HL-60/S4 (cell line): ENCODE measurements at regions not wholly inside any gene's neighbourhood (a gene's known extent, or its start where the extent isn't known, plus 50 kb on each side); places are given as distances from the start of the nearest gene placed in this dataset.

Source experiments
- in situ Hi-C: fragments of 300-500 bp; cut with MboI; formaldehyde crosslinking; loops from 2 replicates; pipeline ENCODE4 v1.14.3; 2022; ENCODE audit warnings: low sequenced_read_pairs

- in situ Hi-C loops = no loop called here
Observed at GRCh38 chr9:14031810-14032209, 282.1 kb downstream of the NFIB start.

GRCh38 chr9:14031060-14031414, 282.9 kb downstream of the NFIB start:
- in situ Hi-C loops = no loop called here

GRCh38 chr9:14030375-14031059, 283.4 kb downstream of the NFIB start:
- in situ Hi-C loops = no loop called here

DNA sequence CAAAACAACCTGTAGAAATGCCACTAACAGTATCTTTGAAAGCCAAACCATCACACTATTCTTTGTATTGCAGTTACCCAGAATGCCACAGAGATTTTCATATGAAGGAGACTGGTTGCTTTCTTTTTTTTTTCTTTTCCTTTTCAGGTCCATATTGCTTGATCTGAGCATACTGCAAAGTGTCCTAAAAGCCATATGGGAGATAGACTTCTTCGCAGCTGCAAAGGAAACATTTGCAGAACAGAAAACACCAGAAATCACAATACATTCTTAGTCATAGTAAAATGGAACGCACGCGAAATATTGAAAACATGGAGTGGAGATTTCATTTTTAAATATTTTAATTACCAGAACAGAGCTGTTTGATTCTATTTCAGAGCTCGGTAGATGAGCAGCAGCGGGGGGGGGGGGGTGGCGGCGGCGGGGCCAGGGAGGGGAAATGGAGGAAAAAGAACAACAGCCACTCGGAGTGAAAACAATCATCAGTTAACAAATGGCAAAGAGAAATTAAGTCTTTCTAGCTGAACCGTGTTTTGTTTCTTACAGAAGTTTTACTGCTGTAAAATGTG, 284.1 kb downstream of the NFIB start:
- in situ Hi-C loops = no loop called here

DNA sequence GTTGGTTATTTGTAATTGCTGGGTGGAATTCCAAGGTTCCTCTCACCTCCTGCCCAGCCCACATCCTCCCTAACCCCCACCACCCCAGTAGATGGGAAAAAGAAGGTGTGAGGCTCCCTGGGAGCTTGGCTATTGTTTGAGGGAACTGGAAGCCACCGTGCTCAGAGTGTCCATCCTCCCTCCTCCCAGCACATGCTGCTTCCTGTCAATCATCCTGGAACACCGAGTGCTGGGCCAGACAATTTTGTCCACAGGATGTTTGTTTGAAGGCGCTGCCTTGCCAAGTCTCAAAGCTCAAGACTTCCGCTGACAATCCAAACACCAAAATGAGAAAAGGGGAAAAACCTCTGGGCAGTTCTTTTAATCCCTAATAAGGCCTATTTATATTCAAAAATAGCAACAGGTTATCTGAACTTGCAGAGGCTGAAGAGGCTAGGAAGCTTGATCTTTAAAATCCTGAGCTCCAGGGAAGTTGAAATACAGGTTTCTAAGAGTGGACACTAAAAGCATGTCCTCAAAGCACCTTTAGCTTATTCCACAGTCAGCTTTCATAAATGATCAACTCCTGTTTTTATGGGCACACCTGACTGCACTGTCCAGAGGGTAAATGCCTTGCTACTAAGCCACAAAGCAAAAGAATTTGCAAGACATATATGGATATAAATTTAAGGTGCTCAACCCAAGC, 286.7 kb downstream of the NFIB start:
- in situ Hi-C loops = no loop called here

DNA sequence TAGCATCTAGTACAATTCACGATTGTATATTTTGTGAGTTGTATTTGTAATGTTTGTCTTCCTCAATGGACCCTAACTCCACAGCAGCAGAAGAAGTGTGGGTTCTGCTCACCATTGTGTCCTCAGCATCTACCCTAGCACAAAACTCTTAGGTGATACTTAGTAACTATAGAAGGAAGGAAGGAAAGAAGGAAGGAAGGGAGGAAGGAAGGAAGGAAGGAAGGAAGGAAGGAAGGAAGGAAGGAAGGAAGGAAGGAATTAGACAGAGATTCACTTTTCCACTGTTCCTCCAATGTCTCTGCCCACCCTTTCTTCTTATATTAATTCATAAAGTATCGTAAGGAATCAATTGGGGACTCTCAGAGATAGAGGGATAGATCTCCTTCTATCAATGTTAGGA, 288.2 kb downstream of the NFIB start:
- in situ Hi-C loops = no loop called here

GRCh38 chr9:14023285-14023684, 290.7 kb downstream of the NFIB start:
- in situ Hi-C loops = no loop called here

- in situ Hi-C loops = no loop called here
Observed at GRCh38 chr9:14021871-14022525, 291.9 kb downstream of the NFIB start.

DNA sequence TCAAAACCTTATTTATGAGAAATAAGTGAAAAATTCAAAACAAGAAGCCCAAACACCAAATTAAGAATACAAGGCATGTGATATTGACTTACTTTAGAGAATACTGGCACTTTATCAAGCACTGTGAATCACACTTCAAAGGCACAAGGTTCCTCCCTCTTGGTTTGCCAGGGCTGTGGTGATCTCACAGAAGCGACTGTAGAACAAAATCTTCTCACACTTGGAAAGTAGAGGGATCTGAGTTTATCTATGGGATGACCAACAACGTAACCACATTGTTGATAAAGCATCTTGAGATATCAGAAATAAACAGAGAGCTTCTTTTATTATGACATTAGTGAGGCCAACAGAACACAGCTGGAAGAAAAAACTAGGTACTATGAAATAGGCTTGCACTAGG, 295.9 kb downstream of the NFIB start:
- in situ Hi-C loops = no loop called here

DNA sequence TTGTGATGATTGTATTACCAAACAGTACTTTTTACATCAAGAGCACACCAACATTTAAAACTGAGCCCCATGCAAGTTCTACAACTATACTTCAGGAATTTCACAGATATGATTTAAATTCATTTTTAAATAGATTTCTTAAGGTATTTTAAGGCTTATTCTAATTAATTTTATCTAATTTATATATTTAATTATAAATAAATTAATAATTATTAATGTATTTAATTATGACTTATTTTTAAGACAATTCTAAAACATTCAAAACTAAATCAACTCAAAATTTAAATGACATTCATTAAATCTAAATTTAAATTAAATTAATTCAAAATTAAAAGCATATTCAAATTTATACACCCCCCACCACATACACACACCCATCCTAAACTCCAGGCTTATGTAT, 299.2 kb downstream of the NFIB start:
- in situ Hi-C loops = no loop called here

- in situ Hi-C loops = no loop called here
Observed at GRCh38 chr9:14014218-14014617, 299.7 kb downstream of the NFIB start.

DNA sequence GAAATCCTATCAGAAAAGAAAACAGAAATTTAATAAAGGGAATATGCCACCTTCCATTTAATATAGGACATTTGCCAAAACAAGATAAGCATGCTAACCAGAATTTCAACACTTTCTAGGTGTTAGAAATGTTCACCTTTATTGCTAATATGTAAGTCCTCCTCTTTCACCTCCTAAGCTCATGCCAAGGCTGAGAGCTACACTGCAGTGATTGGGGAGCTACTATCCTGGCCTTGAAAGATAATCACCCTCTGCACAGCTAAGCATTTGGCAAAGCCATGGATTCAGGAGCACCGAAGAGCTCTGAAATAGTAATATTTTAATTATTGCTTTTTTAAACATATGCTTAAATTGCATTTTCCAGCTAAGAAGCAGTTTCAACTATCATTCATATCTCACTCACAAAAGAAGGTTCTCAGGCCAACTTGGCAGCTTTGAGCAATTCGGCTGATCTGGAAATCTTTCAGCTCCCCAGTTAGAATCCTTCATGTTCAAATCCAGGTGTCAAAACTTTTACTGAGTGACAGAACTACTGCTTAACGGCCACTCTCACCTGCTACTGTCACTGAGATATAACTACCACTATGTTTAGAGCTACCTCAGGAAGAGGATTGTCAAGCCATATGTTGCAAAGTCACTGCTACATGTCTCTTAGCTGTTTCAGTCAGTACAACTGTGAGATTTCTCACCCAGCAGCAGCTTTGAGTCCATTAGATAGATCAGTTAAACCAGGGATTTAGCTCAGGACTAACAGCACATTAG, 302.0 kb downstream of the NFIB start:
- in situ Hi-C loops = no loop called here

DNA sequence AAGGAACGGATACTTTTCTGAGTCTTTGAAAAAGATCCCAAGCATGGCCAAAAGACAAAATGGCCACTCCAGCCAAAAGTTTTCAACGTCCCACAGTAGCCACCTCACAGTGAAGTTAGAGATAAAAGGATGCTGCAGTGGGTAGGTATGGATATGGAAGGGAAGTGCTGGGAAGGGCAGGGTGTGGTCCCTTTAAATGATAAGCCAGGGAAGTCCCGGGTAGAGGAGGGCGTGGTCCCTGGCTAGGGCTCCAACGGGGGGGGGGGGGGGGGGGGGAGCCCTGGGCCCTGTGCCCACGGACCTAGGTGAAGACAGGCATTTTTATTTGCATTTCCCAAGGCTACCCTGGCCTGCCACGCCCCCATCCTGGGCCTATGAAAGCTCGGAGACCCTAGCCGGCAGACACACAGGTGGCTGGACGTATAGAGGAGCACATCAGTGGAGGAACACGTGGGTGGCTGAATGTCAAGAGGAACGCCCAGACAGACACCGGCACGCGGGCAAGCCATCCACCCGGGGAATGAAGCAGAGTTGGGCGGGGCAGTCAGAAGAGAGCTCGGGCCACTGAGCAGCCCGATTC, 306.7 kb downstream of the NFIB start:
- in situ Hi-C loops = no loop called here

DNA sequence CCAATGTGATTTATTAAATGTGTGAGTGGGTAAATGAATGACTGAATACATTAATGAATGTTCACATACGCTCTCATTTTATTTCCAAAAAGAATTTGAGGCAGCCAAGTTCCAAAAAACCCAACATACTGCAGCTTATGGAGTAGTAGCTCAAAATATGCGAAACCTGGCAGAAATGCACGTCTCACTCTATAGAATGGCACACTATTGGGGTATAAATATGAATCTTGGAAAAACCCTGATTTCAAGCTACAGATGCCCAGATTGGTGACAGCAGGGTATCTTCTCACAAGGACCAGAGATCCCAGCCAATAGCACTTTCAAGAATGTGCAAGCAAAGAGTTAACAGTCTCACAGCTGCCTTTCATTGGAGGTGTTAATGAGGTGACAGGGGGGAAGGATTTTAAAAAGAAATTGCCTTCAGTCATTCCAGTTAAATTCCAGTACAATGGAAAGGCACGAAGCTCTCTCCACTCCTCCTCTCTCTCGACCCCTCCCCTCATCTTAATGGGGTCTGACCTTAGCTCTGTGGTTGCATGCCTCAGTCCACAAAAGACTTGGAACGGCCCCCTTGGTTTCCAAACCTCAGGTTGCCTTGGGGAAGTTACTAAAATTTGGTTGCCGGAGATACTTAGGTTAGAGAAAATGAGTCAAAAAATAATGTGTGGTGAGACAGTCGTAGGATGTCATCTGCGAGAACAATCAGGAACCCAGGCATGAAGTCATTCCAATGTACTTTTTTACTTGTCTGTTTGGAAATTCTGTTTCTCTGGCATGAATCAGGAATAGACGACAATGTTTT, 307.4 kb downstream of the NFIB start:
- in situ Hi-C loops = no loop called here

GRCh38 chr9:14004110-14004509, 309.8 kb downstream of the NFIB start:
- in situ Hi-C loops = no loop called here

DNA sequence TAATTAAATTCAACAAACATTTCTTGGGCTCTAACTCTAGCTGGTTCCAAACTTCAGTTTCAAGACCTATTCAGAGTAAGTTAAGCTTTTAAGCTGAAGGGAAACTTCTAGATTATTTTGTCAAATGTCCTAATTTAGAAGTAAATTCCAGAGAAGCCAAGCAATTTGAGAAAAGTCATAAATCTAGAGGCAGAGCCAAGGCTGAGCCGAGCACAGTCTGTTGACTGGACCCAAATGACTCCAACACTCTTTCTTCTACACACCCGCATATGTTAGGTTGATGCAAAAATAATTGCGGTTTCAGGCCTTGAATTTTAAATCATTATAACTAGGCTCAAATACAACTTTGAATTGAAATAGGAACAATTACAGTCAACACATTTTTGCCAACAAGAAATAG, 319.7 kb downstream of the NFIB start:
- in situ Hi-C loops = no loop called here

- in situ Hi-C loops = no loop called here
Observed at GRCh38 chr9:13993632-13994185, 320.2 kb downstream of the NFIB start.

DNA sequence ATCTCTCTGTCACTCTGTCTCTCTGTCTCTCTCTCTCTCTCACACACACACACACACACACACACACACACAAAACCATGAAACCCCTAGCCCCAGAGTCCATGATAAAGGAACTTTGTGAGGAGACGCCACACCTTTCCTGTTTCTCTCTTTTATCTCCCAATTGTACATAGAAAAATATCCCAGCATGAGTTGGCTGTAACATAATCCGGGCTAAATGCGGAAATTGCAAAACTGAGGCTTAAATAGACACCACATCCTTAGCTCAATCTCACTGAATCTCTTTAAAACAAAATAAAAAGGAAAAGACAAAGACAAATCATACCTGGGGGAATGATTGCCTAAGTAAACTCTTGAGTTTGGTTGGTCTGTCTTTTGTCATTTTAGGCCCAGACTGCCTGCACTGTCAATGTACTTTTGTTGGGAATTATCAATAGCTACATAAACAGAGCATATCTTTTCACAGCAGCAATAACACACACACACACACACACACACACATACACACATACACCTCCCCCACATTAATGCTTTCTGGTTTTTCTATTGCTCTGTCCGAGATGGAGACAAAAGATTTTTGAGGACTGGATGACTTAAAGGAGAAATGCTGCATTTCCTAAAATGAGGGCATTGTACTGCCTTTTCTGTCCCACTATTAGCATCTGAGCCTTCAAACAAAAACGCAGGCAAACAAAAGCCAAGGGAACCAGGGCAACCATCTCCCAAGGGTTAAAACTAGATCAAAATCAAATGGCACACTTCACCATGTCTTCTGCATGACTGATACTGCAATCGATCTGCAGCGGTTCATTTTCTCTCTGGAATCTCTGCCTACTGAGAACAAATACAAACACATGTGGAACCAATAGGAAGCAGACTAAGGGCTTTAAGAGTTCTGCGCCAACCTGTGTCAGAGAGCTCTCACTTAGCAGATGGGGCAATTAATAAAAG, 321.5 kb downstream of the NFIB start:
- in situ Hi-C loops = no loop called here

DNA sequence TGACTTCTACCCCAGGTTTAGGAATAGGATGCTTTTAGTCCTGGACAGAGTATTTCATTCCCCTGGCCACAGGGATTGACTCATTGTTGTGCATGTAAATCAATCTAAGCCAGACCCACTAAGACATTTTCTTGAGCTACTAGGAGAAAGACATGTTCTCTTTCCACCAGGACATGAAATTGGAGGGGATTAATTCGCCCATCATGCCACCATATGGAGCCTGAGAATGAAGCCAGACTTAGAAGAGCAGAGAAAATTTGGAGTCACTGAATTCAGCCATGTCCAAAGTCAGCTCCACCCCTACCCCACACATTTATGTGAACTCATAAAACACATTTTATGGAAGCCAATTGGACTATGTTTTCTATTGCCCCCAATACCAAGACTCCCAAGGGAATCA, 322.5 kb downstream of the NFIB start:
- in situ Hi-C loops = no loop called here
